Mesendoderm (in vitro differentiated cells): ENCODE measurements at regions not wholly inside any gene's neighbourhood (a gene's known extent, or its start where the extent isn't known, plus 50 kb on each side); places are given as distances from the start of the nearest gene placed in this dataset.

Experiments used
- DNase-seq: peaks from one replicate; pipeline ENCODE4 v3.0.0; 2013
- H2AK5ac ChIP-seq: 2 replicates; pipeline ENCODE4 v1.6.1; 2013; ENCODE audit warnings: low read length, inconsistent platforms
- H2BK120ac ChIP-seq: 2 replicates; pipeline ENCODE4 v1.6.1; 2013; ENCODE audit warnings: low read depth, mild to moderate bottlenecking, low read length, moderate library complexity, mixed read lengths
- H2BK15ac ChIP-seq: replicated peaks from 2 replicates; pipeline ENCODE4 v1.6.1; 2013; ENCODE audit warnings: low read depth, mild to moderate bottlenecking, moderate library complexity
- H2BK5ac ChIP-seq: 2 replicates; pipeline ENCODE4 v1.6.1; 2013; ENCODE audit warnings: low read length, inconsistent platforms
- H3K18ac ChIP-seq: 2 replicates; pipeline ENCODE4 v1.6.1; 2013; ENCODE audit warnings: mild to moderate bottlenecking, low read length, mixed read lengths
- H3K23ac ChIP-seq: one replicate; pipeline ENCODE4 v1.6.1; 2013; ENCODE audit warnings: low read length
- H3K27ac ChIP-seq: 2 replicates; pipeline ENCODE4 v1.5.1; 2013; ENCODE audit warnings: low read depth, mild to moderate bottlenecking, inconsistent platforms, low read length, moderate library complexity
- H3K27me3 ChIP-seq: 2 replicates; pipeline ENCODE4 v1.6.1; 2013; ENCODE audit warnings: low read length, control low read depth, mild to moderate bottlenecking, inconsistent platforms; ENCODE audit not compliant: insufficient read depth, poor library complexity
- H3K36me3 ChIP-seq: 2 replicates; pipeline ENCODE4 v1.6.1; 2013; ENCODE audit warnings: low read length, inconsistent platforms; ENCODE audit not compliant: control insufficient read depth, insufficient read depth
- H3K4ac ChIP-seq: one replicate; pipeline ENCODE4 v1.6.1; 2013; ENCODE audit warnings: low read depth, mild to moderate bottlenecking, low read length, moderate library complexity
- H3K4me1 ChIP-seq: 2 replicates; pipeline ENCODE4 v1.6.1; 2013; ENCODE audit warnings: low read depth, low read length, inconsistent platforms; ENCODE audit not compliant: control insufficient read depth
- H3K4me2 ChIP-seq: 2 replicates; pipeline ENCODE4 v1.6.1; 2013; ENCODE audit warnings: low read length
- H3K4me3 ChIP-seq: 2 replicates; pipeline ENCODE4 v1.5.1; 2013; ENCODE audit warnings: mild to moderate bottlenecking, low read length
- H3K56ac ChIP-seq: one replicate; pipeline ENCODE4 v1.6.1; 2013; ENCODE audit warnings: low read length
- H3K79me1 ChIP-seq: 2 replicates; pipeline ENCODE4 v1.6.1; 2013; ENCODE audit warnings: low read length, inconsistent platforms
- H3K79me2 ChIP-seq: 2 replicates; pipeline ENCODE4 v1.6.1; 2013; ENCODE audit warnings: mild to moderate bottlenecking, low read length; ENCODE audit not compliant: control insufficient read depth, insufficient read depth
- H3K9ac ChIP-seq: 2 replicates; pipeline ENCODE4 v1.6.1; 2013; ENCODE audit warnings: low read length, inconsistent platforms
- H4K5ac ChIP-seq: one replicate; pipeline ENCODE4 v1.6.1; 2013; ENCODE audit warnings: low read length
- H4K8ac ChIP-seq: one replicate; pipeline ENCODE4 v1.6.1; 2013; ENCODE audit warnings: low read depth, mild to moderate bottlenecking, control low read depth, low read length, moderate library complexity
- WGBS: extraction: QIAGEN DNeasy Blood & Tissue Kit; methylation state at CpG from one replicate; pipeline ENCODE4 v1.1.7; 2013; ENCODE audit warnings: low lambda C conversion rate, missing lambda C conversion rate; ENCODE audit not compliant: insufficient coverage; ENCODE audit errors: extremely low coverage; 5-methylcytosine and 5-hydroxymethylcytosine counted together

DNA sequence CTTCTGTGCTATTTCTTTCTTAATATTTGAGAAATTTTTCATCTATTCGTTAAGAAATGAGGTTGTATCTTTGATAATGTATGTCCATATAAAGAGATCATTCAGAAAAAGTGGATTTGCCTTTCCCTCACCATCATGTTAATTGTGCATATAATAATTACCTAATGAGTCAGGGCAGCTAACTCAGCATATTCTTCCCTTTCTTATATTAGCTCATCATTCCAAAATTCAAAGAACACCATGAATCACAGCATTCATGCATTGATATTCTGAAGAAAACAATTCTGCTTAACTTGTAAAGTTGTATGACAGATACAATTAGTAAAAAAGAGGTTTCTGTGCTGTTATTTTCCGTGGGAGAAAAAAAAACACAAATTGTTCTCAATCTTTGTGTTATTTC is 630.6 kb downstream of the TLE1 start:
- Histone ChIP-seq H3K4me3 (no peak overlapping the region), H3K4me1 (no peaks in the 10 kb centered on the region), H3K18ac (no peak overlapping the region), H3K4ac (no peak overlapping the region), H2BK5ac (no peak overlapping the region), H2AK5ac (no peak overlapping the region), H2BK15ac (no peak overlapping the region), H4K8ac (no peak overlapping the region), H3K27ac (no peak overlapping the region), H3K79me2 (no peaks in the 10 kb centered on the region), H3K79me1 (no peaks in the 10 kb centered on the region), H3K27me3 (no peaks in the 10 kb centered on the region), H3K9ac (no peak overlapping the region), H3K36me3 (no peaks in the 10 kb centered on the region), H3K4me2 (no peak overlapping the region), H4K5ac (no peak overlapping the region), H3K23ac (no peak overlapping the region), H2BK120ac (no peak overlapping the region), H3K56ac (no peak overlapping the region)
- DNase-seq, result no peak
- WGBS, result no CpG with 5 or more reads among the region's 2 CpGs

DNA sequence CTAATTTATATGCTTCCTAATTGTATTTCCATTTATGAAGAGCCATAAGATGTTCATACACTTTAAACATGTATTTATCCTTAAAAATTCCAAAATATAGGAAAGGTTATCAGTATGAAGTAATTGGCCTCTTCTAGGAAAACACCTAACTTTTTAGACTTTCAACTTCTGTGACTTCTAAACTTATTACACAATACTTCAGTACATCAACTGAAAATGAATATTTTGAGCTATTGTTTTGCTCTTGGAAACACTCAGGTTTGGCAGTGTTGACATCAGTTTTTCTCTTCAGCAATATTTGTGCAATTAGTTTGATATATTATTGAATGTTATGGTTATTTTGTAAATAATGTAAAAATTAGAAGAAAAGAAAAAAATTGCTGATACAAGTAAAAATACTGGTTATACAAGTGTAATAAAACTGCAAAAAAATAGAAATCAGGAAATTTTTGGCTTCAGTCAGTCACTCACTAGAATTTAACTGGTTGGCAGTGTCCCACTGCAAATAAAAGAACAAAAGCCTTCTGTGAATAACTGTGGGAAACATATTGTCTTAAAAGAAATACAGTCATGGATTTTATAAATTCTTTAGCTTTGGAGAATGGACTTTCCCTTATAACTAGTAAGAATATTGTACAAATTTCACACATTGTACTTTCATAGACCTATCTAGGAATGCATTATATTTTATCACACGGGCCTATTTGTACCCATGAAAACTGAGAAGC is 635.9 kb downstream of the TLE1 start:
- H3K79me2 ChIP-seq, result no peaks in the 10 kb centered on the region
- no peak overlapping the region for H3K56ac ChIP-seq
- H2BK120ac ChIP-seq, result no peak overlapping the region
- H3K4ac ChIP-seq, result no peak overlapping the region
- no peak overlapping the region for H3K4me2 ChIP-seq
- DNase-seq, result no peak
- no peak overlapping the region for H4K8ac ChIP-seq
- no peaks in the 10 kb centered on the region for H3K36me3 ChIP-seq
- H3K23ac ChIP-seq, result no peak overlapping the region
- no peaks in the 10 kb centered on the region for H3K79me1 ChIP-seq
- no peak overlapping the region for H2BK5ac ChIP-seq
- no peak overlapping the region for H2BK15ac ChIP-seq
- no peak overlapping the region for H4K5ac ChIP-seq
- WGBS, result no CpG with 5 or more reads among the region's 1 CpG
- H3K27ac ChIP-seq, result no peak overlapping the region
- no peak overlapping the region for H3K9ac ChIP-seq
- no peak overlapping the region for H3K4me3 ChIP-seq
- H3K18ac ChIP-seq, result no peak overlapping the region
- no peaks in the 10 kb centered on the region for H3K27me3 ChIP-seq
- no peaks in the 10 kb centered on the region for H3K4me1 ChIP-seq
- no peak overlapping the region for H2AK5ac ChIP-seq

DNA sequence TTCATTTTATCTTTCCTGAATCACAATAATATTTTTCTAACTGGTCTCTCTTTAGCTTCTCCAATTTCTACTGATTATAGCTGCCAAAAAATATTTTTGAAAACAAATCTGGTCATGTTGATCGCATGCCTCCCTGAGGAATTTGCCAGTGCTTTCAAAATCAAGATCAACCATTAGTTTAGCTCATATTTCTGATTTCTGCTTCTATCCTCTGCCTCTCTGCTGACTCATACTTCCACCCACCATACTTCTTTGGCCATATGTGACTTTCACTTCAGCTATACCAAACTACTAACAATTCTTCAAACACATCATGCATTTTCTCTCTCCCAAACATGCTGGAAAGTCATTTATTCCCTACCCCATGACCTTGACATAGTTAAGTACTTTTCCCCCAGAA is 636.5 kb downstream of the TLE1 start:
- Histone ChIP-seq H3K27ac (no peak overlapping the region), H3K27me3 (no peaks in the 10 kb centered on the region), H2BK120ac (no peak overlapping the region), H3K79me2 (no peaks in the 10 kb centered on the region), H2BK15ac (no peak overlapping the region), H3K56ac (no peak overlapping the region), H3K23ac (no peak overlapping the region), H3K4me3 (no peak overlapping the region), H3K18ac (no peak overlapping the region), H3K4me1 (no peaks in the 10 kb centered on the region), H3K79me1 (no peaks in the 10 kb centered on the region), H4K5ac (no peak overlapping the region), H4K8ac (no peak overlapping the region), H2AK5ac (no peak overlapping the region), H3K4ac (no peak overlapping the region), H3K9ac (no peak overlapping the region), H3K4me2 (no peak overlapping the region), H3K36me3 (no peaks in the 10 kb centered on the region), H2BK5ac (no peak overlapping the region)
- WGBS, result no CpG with 5 or more reads among the region's 1 CpG
- DNase-seq, result no peak

DNA sequence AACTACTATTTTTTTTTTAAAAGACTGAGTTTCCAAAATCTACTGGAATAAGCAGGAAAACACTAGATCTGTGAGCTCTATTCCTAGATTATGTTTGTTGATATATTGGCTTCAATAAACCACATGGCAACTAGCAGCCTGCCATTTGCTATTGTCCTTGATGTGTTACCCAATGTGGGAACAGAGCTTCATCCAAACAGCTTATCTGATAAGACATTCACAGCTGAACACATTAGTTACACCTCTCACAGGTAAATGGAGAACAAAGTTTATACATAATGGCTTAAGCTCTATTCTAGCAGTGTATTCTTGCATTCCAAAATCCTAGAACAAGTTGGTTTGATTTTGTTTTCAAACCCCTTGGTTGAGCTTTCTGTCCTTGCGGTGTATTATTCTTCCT is 642.1 kb downstream of the TLE1 start:
- Histone ChIP-seq H2BK120ac (no peak overlapping the region), H3K56ac (no peak overlapping the region)
- WGBS, result no CpG with 5 or more reads among the region's 1 CpG

DNA sequence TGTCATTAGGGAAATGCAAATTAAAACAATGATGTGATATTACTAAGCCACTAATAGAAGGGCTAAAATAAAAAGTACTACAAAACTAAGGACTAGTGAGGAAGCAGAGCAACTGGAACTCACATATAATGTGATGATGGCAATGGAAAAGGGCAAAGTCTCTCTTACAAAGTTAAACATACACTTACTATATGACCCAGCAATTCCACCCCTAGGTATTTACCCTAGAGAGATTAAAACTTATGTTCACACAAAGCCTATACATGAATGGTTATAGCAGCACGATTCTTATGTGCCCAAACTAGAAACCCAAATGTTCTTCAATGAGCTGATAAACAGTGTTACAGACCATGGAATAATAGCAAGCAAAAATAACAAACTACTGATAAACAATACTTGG is 643.7 kb downstream of the TLE1 start:
- no CpG with 5 or more reads among the region's 1 CpG for WGBS
- no peak overlapping the region for H2BK120ac ChIP-seq
- H3K4me2 ChIP-seq, result no peak overlapping the region

More for the DNA sequence above, 642.1 kb downstream of the TLE1 start:
- Histone ChIP-seq H3K79me1 (no peaks in the 10 kb centered on the region), H3K4me1 (no peaks in the 10 kb centered on the region), H3K79me2 (no peaks in the 10 kb centered on the region), H3K27ac (no peak overlapping the region), H3K4ac (no peak overlapping the region), H4K8ac (no peak overlapping the region), H4K5ac (no peak overlapping the region), H3K9ac (no peak overlapping the region), H3K18ac (no peak overlapping the region), H3K4me2 (no peak overlapping the region), H3K27me3 (no peaks in the 10 kb centered on the region), H2BK15ac (no peak overlapping the region), H3K36me3 (no peaks in the 10 kb centered on the region), H3K23ac (no peak overlapping the region), H2BK5ac (no peak overlapping the region), H2AK5ac (no peak overlapping the region), H3K4me3 (no peak overlapping the region)
- no peak for DNase-seq

DNA sequence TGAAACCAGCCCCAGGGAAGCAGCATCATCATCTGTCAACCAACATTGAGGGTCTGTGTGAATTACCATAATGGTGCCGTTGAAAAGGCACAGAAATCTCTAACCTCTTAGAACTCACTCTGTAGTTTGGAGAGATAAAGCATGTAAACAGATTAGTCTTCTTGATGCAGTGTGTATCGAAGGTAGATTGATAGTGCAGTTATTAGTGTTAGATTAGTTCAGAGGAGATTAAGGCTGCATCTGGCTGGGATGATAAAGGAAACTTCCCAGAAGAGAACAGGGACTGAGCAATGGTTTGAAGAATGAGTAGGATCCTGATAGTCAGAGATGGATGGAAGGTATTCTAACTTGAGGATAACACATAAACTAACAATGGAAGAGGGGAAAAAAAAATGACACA is 651.5 kb downstream of the TLE1 start:
- no peak overlapping the region for H3K27ac ChIP-seq
- no peaks in the 10 kb centered on the region for H3K4me1 ChIP-seq
- H3K56ac ChIP-seq, result no peak overlapping the region
- H3K36me3 ChIP-seq, result no peaks in the 10 kb centered on the region
- H2BK120ac ChIP-seq, result no peak overlapping the region
- no peak overlapping the region for H3K23ac ChIP-seq
- H3K18ac ChIP-seq, result no peak overlapping the region
- H3K4me2 ChIP-seq, result no peak overlapping the region
- no peak overlapping the region for H3K4ac ChIP-seq
- no peak overlapping the region for H4K5ac ChIP-seq
- no peak overlapping the region for H4K8ac ChIP-seq
- H2BK5ac ChIP-seq, result no peak overlapping the region
- no peak overlapping the region for H2BK15ac ChIP-seq
- no CpG with 5 or more reads among the region's 2 CpGs for WGBS
- H2AK5ac ChIP-seq, result no peak overlapping the region
- H3K79me2 ChIP-seq, result no peaks in the 10 kb centered on the region
- H3K9ac ChIP-seq, result no peak overlapping the region
- no peaks in the 10 kb centered on the region for H3K27me3 ChIP-seq
- no peak overlapping the region for H3K4me3 ChIP-seq
- H3K79me1 ChIP-seq, result no peaks in the 10 kb centered on the region
- DNase-seq, result no peak

More for the DNA sequence above, 643.7 kb downstream of the TLE1 start:
- Histone ChIP-seq H3K4me1 (no peaks in the 10 kb centered on the region), H3K23ac (no peak overlapping the region), H3K27ac (no peak overlapping the region), H4K5ac (no peak overlapping the region), H3K36me3 (no peaks in the 10 kb centered on the region), H3K9ac (no peak overlapping the region), H3K27me3 (no peaks in the 10 kb centered on the region), H2BK15ac (no peak overlapping the region), H3K4ac (no peak overlapping the region), H3K18ac (no peak overlapping the region), H3K79me1 (no peaks in the 10 kb centered on the region), H2BK5ac (no peak overlapping the region), H4K8ac (no peak overlapping the region), H3K79me2 (no peaks in the 10 kb centered on the region), H2AK5ac (no peak overlapping the region), H3K4me3 (no peak overlapping the region), H3K56ac (no peak overlapping the region)
- DNase-seq, result no peak
